ENCODE measurements at regions not wholly inside any gene's neighbourhood (a gene's known extent, or its start where the extent isn't known, plus 50 kb on each side); places are given as distances from the start of the nearest gene placed in this dataset.

GRCh38 chr4:17418010-17418409, 93.9 kb downstream of the QDPR start:
- Mint-ChIP-seq H3K27me3 (ENCODE audit: low read depth in 2 of 2) (peaks cover 18 to 27% of the 10 kb centered on the region in 2 donors), H3K4me3 (no peak overlapping the region), H3K36me3 (peaks cover 15% of the 10 kb centered on the region), H3K4me1 (no peaks in the 10 kb centered on the region), H3K27ac (no peak overlapping the region), H3K9me3 (peaks cover 0 to 5% of the 10 kb centered on the region in 2 donors)
- TF ChIP-seq CTCF (IDR thresholded peaks at IDR 0.05) = no peak
- Histone ChIP-seq H3K27me3 (ENCODE audit: control insufficient read depth, insufficient read depth, low read length) (no peaks in the 10 kb centered on the region), H3K36me3 (ENCODE audit: control insufficient read depth, insufficient read depth, low read length) (no peaks in the 10 kb centered on the region), H3K27ac (ENCODE audit: low read length) (no peak overlapping the region), H3K9me3 (ENCODE audit: control insufficient read depth, insufficient read depth, low read length) (no peaks in the 10 kb centered on the region), H3K4me3 (ENCODE audit: low read length) (no peak overlapping the region), H3K4me1 (ENCODE audit: control insufficient read depth, insufficient read depth, low read length) (no peaks in the 10 kb centered on the region)
- DNase-seq (no peak), ATAC-seq (no peak)
- WGBS (ENCODE audit: insufficient coverage) = 87% methylated on average over 3 of the region's 4 CpGs
- intact Hi-C loops (cut with micrococcal nuclease) = no loop called here

GRCh38 chr4:17414392-17414791, 97.5 kb downstream of the QDPR start:
- no peaks in the 10 kb centered on the region for H3K4me1 ChIP-seq (ENCODE audit: control insufficient read depth, insufficient read depth, low read length)
- H3K9me3 Mint-ChIP-seq = peaks cover 2 to 7% of the 10 kb centered on the region in 2 donors
- intact Hi-C loops (cut with micrococcal nuclease) = no loop called here
- no peak for TF ChIP-seq CTCF (IDR thresholded peaks at IDR 0.05)
- peaks cover 15% of the 10 kb centered on the region for H3K36me3 Mint-ChIP-seq
- DNase-seq = no peak
- ATAC-seq = no peak
- no peaks in the 10 kb centered on the region for H3K9me3 ChIP-seq (ENCODE audit: control insufficient read depth, insufficient read depth, low read length)
- H3K27ac ChIP-seq (ENCODE audit: low read length) = no peak overlapping the region
- H3K4me3 Mint-ChIP-seq = no peak overlapping the region
- H3K27ac Mint-ChIP-seq = no peak overlapping the region
- H3K27me3 Mint-ChIP-seq (ENCODE audit: low read depth in 2 of 2) = peaks cover 11 to 28% of the 10 kb centered on the region in 2 donors
- no peaks in the 10 kb centered on the region for H3K36me3 ChIP-seq (ENCODE audit: control insufficient read depth, insufficient read depth, low read length)
- no peaks in the 10 kb centered on the region for H3K27me3 ChIP-seq (ENCODE audit: control insufficient read depth, insufficient read depth, low read length)
- H3K4me3 ChIP-seq (ENCODE audit: low read length) = no peak overlapping the region
- WGBS (ENCODE audit: insufficient coverage) = 93% methylated on average over 34 of the region's 34 CpGs
- no peaks in the 10 kb centered on the region for H3K4me1 Mint-ChIP-seq

GRCh38 chr4:17400686-17401085, 111.2 kb downstream of the QDPR start:
- Mint-ChIP-seq H3K4me3 (no peak overlapping the region), H3K4me1 (no peaks in the 10 kb centered on the region), H3K27me3 (ENCODE audit: low read depth in 2 of 2) (peaks cover 11 to 17% of the 10 kb centered on the region in 2 donors), H3K27ac (no peak overlapping the region), H3K36me3 (no peaks in the 10 kb centered on the region), H3K9me3 (no peaks in the 10 kb centered on the region)
- Histone ChIP-seq H3K9me3 (ENCODE audit: control insufficient read depth, insufficient read depth, low read length) (no peaks in the 10 kb centered on the region), H3K27me3 (ENCODE audit: control insufficient read depth, insufficient read depth, low read length) (no peaks in the 10 kb centered on the region), H3K4me1 (ENCODE audit: control insufficient read depth, insufficient read depth, low read length) (no peaks in the 10 kb centered on the region), H3K4me3 (ENCODE audit: low read length) (no peak overlapping the region), H3K27ac (ENCODE audit: low read length) (no peak overlapping the region), H3K36me3 (ENCODE audit: control insufficient read depth, insufficient read depth, low read length) (no peaks in the 10 kb centered on the region)
- intact Hi-C loops (cut with micrococcal nuclease) = no loop called here
- ATAC-seq (no peak), DNase-seq (no peak)
- WGBS (ENCODE audit: insufficient coverage) = 87% methylated on average over 4 of the region's 4 CpGs
- no peak for TF ChIP-seq CTCF (IDR thresholded peaks at IDR 0.05)

GRCh38 chr4:17398805-17399204, 113.1 kb downstream of the QDPR start:
- H3K27ac Mint-ChIP-seq = no peak overlapping the region
- Histone ChIP-seq H3K4me1 (ENCODE audit: control insufficient read depth, insufficient read depth, low read length) (no peaks in the 10 kb centered on the region), H3K4me3 (ENCODE audit: low read length) (no peak overlapping the region), H3K27ac (ENCODE audit: low read length) (no peak overlapping the region), H3K9me3 (ENCODE audit: control insufficient read depth, insufficient read depth, low read length) (no peaks in the 10 kb centered on the region), H3K27me3 (ENCODE audit: control insufficient read depth, insufficient read depth, low read length) (no peaks in the 10 kb centered on the region), H3K36me3 (ENCODE audit: control insufficient read depth, insufficient read depth, low read length) (no peaks in the 10 kb centered on the region)
- intact Hi-C loops (cut with micrococcal nuclease) = no loop called here
- no peak overlapping the region for H3K4me3 Mint-ChIP-seq
- WGBS (ENCODE audit: insufficient coverage) = 92% methylated on average over 2 of the region's 3 CpGs
- ATAC-seq (no peak), DNase-seq (no peak)
- H3K4me1 Mint-ChIP-seq = no peaks in the 10 kb centered on the region
- H3K36me3 Mint-ChIP-seq = no peaks in the 10 kb centered on the region
- H3K27me3 Mint-ChIP-seq (ENCODE audit: low read depth in 2 of 2) = peaks cover 8 to 17% of the 10 kb centered on the region in 2 donors
- no peak for TF ChIP-seq CTCF (IDR thresholded peaks at IDR 0.05)
- H3K9me3 Mint-ChIP-seq = no peaks in the 10 kb centered on the region
